ENCODE measurements at regions not wholly inside any gene's neighbourhood (a gene's known extent, or its start where the extent isn't known, plus 50 kb on each side); places are given as distances from the start of the nearest gene placed in this dataset.
A peak's percentile ranks its signal among the peaks of the same experiment; 100 is the strongest.

DNA sequence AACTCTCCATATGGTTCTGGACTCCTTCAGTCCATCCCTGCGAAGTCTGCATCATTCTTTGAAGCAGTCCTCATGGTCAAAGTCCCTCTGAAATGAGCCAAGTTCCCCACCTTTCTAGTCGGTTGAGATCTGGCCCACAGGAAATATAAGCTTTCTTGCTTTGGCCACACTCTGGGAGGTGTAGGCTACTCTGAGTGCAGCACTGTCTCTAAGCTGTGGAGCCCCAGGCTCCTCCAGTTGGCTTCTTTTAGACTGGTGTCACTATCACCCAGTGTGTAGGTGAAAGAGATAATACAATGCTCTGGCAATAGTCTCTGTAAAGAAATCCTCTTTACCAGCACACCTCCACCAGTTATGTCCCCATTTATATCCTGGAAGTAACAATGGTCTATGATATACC, 486.5 kb upstream of the KLF12 start:
- Mint-ChIP-seq H3K36me3 (ENCODE audit: low read depth) (no peaks in the 10 kb centered on the region), H3K4me1 (ENCODE audit: low read depth) (no peaks in the 10 kb centered on the region), H3K9me3 (no peaks in the 10 kb centered on the region), H3K27me3 (peaks cover 2% of the 10 kb centered on the region), H3K4me3 (no peak overlapping the region), H3K27ac (no peak overlapping the region)
- no peak for DNase-seq

DNA sequence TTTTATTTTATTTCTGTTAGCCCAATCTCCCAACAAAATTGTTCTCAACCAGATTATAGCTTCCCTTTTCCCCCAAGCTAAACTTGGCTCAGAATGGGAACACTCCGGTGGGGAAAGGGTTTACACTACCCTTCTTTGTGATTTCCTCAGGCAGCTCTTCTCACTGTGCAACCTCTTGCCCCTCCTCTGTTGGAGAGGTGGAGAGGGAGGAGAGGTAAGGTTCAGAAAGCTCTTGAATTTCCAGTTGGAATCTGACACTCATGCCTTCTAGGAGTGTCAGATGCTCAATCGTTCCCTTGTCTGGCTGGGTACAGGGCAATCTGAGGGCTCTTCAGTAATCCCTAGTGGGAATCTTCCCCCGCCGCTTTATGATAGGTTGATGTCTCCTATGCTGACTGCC, 486.1 kb upstream of the KLF12 start:
- no peaks in the 10 kb centered on the region for H3K36me3 Mint-ChIP-seq (ENCODE audit: low read depth)
- no peak overlapping the region for H3K27ac Mint-ChIP-seq
- DNase-seq = no peak
- H3K27me3 Mint-ChIP-seq = peaks cover 2% of the 10 kb centered on the region
- H3K4me1 Mint-ChIP-seq (ENCODE audit: low read depth) = no peaks in the 10 kb centered on the region
- H3K4me3 Mint-ChIP-seq = no peak overlapping the region
- no peaks in the 10 kb centered on the region for H3K9me3 Mint-ChIP-seq

DNA sequence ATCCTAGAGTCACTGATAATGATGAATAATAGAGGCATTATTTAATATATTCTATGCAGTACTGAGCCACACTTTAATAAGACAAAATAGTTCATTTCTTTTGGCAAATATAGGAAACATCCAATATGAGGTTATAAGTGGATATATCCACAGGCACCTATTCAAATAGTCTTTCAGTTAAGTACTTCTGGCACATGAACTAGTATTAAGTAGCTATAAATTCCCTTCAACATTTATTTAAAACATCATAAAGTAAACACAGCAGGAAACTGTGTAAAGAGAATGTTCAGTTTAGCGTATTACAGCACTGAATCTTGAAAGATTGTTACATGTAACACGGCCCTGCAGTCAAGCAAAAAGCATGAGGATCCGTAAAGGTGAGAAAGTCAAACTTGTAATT, 463.3 kb upstream of the KLF12 start:
- peaks cover 16% of the 10 kb centered on the region for H3K27me3 Mint-ChIP-seq
- H3K4me3 Mint-ChIP-seq = no peak overlapping the region
- H3K36me3 Mint-ChIP-seq (ENCODE audit: low read depth) = no peaks in the 10 kb centered on the region
- H3K4me1 Mint-ChIP-seq (ENCODE audit: low read depth) = no peaks in the 10 kb centered on the region
- no peak overlapping the region for H3K27ac Mint-ChIP-seq
- peaks cover 4% of the 10 kb centered on the region for H3K9me3 Mint-ChIP-seq
- DNase-seq = no peak

DNA sequence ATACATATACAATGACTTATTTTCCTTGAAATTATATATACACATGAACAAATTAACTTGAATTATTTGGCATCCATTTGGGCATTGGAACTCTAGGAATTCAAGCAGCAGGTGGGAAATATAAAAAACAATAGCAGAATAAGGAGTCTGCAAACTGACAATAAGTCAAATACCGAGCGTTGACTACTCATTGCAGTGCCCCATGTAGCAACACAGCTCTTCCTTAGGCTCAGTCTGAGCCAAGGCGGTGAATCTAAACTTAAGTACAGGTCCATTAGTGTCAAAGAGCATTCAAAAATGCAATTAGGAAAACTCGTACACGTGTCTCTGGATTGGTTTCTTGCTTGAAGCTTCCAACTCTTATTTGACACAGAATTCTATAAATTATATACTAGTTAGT, 462.5 kb upstream of the KLF12 start:
- Mint-ChIP-seq H3K4me1 (ENCODE audit: low read depth) (no peaks in the 10 kb centered on the region), H3K9me3 (peaks cover 4% of the 10 kb centered on the region), H3K36me3 (ENCODE audit: low read depth) (no peaks in the 10 kb centered on the region), H3K27ac (no peak overlapping the region), H3K27me3 (peaks cover 16% of the 10 kb centered on the region), H3K4me3 (no peak overlapping the region)
- no peak for DNase-seq

DNA sequence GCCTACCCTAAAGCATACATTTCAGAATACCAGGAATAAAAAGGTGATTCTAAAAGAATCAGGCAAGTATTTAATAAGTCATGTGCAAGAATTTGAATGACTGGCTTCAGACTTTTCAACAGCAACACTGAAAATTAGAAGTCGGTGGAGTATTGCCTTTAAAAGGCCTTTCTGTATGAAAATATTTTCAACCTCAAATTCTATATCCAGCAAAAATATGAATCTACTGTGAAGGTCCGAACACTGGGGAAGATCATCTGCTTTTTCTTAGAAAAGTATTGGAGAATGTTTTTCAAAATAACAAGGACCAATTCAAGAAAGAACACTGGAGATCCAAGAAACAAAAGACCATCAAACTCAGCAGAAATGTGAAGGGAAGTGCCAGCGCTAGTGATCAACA, 459.5 kb upstream of the KLF12 start:
- Mint-ChIP-seq H3K4me1 (ENCODE audit: low read depth) (no peaks in the 10 kb centered on the region), H3K9me3 (peaks cover 4% of the 10 kb centered on the region), H3K4me3 (no peak overlapping the region), H3K27ac (no peak overlapping the region), H3K36me3 (ENCODE audit: low read depth) (no peaks in the 10 kb centered on the region), H3K27me3 (peaks cover 15% of the 10 kb centered on the region)
- DNase-seq = no peak

DNA sequence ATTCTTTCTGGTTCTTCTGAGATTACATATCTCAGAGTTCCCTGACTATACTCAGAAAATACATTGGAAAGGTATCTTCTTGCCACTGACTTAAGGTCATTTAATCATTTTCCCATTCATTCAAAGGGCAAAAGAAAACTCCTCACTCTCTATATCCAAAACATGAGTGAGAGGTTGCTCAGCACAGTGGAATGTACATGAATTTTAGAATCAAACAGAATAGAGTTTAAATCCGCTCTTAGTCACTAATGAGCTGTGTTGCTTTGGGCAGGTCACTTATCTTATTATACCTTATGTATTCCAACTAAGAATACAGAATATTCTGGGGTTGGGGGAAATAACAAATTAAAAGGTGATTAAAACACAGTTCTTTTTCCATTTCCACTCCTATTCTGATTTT, 452.6 kb upstream of the KLF12 start:
- Mint-ChIP-seq H3K4me3 (no peak overlapping the region), H3K27ac (no peak overlapping the region), H3K36me3 (ENCODE audit: low read depth) (no peaks in the 10 kb centered on the region), H3K27me3 (peaks cover 22% of the 10 kb centered on the region), H3K4me1 (ENCODE audit: low read depth) (no peaks in the 10 kb centered on the region), H3K9me3 (no peaks in the 10 kb centered on the region)
- no peak for DNase-seq

DNA sequence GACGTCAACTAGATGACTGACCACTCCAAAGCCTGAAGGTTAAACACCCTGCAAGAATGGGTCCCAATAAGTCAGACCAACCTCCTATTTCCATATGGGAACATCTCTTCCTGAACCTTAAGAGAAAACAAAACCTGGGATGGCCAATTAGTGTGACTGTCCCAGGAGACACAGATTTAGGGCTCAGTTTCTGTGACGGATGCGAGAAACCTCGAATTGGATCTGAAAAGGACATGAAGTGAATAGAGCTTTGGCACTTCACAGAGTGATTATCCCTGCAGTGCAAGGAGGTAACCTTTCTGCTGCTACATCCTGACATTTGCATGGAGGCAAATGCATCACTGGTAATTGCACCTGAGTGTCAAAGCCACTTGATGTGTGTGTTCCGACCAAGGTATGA, 442.2 kb upstream of the KLF12 start:
- H3K27me3 Mint-ChIP-seq = peaks cover 60% of the 10 kb centered on the region
- no peaks in the 10 kb centered on the region for H3K36me3 Mint-ChIP-seq (ENCODE audit: low read depth)
- no peaks in the 10 kb centered on the region for H3K9me3 Mint-ChIP-seq
- no peak for DNase-seq
- H3K27ac Mint-ChIP-seq = no peak overlapping the region
- H3K4me3 Mint-ChIP-seq = peak overlapping the region; percentile 75
- peaks cover 15% of the 10 kb centered on the region for H3K4me1 Mint-ChIP-seq (ENCODE audit: low read depth)

DNA sequence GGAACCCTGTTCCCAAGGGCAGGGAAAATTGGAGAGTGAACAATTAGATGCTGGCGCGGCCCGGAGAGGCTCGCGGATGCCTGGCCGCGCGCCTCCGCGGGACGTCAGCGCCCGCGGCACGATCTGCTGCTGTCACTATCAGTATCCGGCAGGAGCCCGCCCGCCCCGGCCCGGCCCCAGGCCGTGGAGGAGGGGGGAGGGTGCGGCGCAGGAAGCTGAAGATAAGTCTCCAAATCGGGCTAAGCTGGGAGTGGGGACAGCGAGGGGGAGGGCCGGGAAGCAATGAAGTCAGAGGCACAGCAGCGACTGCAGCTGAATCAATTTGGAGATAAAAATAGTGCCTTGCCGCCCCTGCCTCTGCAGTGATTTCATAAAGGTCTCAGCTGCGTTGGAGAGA, 441.5 kb upstream of the KLF12 start:
- Mint-ChIP-seq H3K27me3 (peaks cover 60% of the 10 kb centered on the region), H3K36me3 (ENCODE audit: low read depth) (no peaks in the 10 kb centered on the region), H3K9me3 (no peaks in the 10 kb centered on the region), H3K4me3 (peak overlapping the region; percentile 75), H3K27ac (no peak overlapping the region), H3K4me1 (ENCODE audit: low read depth) (peaks cover 15% of the 10 kb centered on the region)
- DNase-seq = peak; percentile 66

DNA sequence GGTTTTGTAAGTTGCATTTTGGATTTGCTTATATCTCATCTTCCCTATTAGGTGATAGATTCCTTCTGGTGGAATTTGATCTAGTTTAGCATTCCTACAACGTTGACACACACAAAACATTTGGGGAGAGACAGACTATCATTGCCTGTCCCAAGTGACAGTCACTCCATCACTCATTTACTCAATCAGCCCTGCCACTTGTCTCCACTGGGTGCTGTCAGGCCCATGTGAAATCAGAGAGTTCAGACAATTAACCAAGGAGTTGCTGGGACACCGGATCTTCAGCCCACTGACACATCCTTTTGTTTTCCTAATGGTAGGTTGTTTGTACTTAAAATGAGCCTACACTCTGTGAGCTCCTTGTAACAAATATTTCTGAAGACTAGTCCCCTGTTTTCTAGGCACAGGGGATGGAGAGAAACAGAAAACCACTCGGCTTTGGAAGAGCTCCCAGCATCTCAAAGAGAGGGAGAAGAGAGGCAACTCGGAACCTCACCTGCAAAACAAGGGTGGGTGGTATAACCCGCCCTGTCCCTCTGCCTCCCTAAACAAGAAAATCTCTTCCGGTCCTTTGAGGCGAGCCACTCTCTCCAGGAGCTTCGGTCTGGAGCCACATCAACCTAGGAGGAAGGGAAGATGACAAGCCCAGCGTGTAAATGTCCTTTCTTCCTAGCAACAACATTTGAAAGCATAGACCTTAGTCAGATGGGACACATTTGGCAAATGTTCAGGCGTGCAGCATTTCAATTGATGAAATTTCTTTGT, 440.9 kb upstream of the KLF12 start:
- Mint-ChIP-seq H3K4me3 (peak overlapping the region; percentile 75), H3K4me1 (ENCODE audit: low read depth) (peaks cover 15% of the 10 kb centered on the region), H3K27ac (no peak overlapping the region), H3K9me3 (no peaks in the 10 kb centered on the region), H3K27me3 (peaks cover 60% of the 10 kb centered on the region), H3K36me3 (ENCODE audit: low read depth) (no peaks in the 10 kb centered on the region)
- no peak for DNase-seq

DNA sequence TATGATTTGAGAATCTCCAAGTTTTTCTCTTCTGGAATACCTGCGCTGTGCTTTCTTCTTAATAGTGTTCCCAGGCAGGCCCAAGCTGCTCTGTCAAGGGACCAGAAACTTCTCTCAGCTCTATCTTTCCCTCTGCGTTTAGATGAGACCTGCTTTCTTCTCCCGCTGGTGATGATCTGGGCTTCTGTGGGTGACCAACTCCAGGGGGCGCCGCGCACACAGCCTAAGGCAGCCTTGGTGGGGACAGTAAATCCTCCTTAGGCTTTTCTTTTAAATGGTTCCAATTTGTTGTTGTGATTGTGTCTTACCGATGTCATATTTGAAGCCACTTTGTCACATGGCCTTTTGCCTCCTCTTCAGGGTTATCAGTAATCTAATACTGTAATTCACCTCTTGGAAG, 439.4 kb upstream of the KLF12 start:
- DNase-seq = peak; percentile 32
- no peak overlapping the region for H3K4me3 Mint-ChIP-seq

DNA sequence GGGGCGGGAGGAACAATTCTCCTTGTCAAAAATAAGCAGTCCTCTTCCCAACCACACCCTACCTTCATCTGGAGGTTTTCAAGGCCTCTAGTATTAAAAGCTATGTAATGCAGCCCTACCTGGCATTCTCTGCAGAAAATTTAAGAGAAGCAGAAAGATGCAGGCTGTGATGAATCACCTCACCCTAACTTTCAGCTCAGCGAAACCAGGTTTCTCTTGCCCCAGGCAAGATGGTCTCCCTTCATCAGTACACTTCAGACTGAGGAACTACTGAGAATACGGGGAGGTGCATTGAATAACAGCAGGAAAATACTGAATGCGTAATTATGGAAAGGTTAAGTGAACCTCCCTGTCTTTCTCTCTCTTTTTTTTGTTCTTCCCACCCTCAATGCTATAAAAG, 437.6 kb upstream of the KLF12 start:
- Mint-ChIP-seq H3K9me3 (no peaks in the 10 kb centered on the region), H3K27me3 (peaks cover 45% of the 10 kb centered on the region), H3K27ac (no peak overlapping the region), H3K36me3 (ENCODE audit: low read depth) (no peaks in the 10 kb centered on the region), H3K4me3 (no peak overlapping the region), H3K4me1 (ENCODE audit: low read depth) (peaks cover 15% of the 10 kb centered on the region)
- no peak for DNase-seq

More for the DNA sequence above, 439.4 kb upstream of the KLF12 start:
- Mint-ChIP-seq H3K27me3 (peaks cover 56% of the 10 kb centered on the region), H3K36me3 (ENCODE audit: low read depth) (no peaks in the 10 kb centered on the region), H3K9me3 (no peaks in the 10 kb centered on the region), H3K4me1 (ENCODE audit: low read depth) (peaks cover 15% of the 10 kb centered on the region), H3K27ac (no peak overlapping the region)

DNA sequence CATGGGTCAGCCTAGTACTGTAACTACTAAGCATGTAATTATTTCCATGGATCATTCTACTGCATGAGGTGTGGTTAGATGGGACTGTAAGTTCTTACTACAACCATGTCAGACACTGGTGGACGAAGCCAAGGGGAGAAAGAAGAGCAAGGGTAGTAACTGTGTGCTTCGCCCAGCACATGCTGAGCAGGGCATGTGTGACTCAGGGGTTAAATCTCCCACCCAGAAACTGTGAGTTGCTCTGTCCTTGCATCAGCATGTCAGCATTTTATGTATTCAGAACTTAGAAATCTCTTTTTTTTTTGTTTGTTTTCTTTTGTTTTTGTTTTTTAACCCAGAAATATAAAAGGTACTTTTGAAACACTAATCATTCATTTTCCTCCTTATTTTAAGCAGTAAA, 436.6 kb upstream of the KLF12 start:
- Mint-ChIP-seq H3K27ac (no peak overlapping the region), H3K4me1 (ENCODE audit: low read depth) (peaks cover 9% of the 10 kb centered on the region), H3K4me3 (no peak overlapping the region), H3K27me3 (peaks cover 35% of the 10 kb centered on the region), H3K36me3 (ENCODE audit: low read depth) (no peaks in the 10 kb centered on the region), H3K9me3 (no peaks in the 10 kb centered on the region)
- DNase-seq = no peak

DNA sequence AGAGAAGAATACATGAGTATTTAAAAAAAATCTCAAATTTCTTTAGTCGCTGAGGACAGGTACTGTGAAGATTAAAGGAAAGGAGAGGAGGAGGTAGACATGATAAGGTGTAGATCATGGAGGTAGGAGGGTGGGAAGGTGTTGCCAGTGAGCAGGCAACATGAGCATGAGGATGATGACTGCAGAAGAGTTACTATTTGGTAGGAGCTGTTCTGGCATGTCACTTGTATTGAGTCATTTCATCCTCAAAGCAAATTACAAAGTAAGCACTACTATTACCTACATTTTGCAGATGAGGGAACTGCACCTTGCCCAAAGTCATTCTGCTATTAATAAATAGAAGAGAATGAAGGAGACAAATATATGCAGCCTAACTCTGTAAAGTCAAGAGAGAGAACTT, 435.8 kb upstream of the KLF12 start:
- Mint-ChIP-seq H3K27me3 (peaks cover 27% of the 10 kb centered on the region), H3K9me3 (no peaks in the 10 kb centered on the region), H3K36me3 (ENCODE audit: low read depth) (no peaks in the 10 kb centered on the region), H3K4me3 (no peak overlapping the region), H3K27ac (no peak overlapping the region), H3K4me1 (ENCODE audit: low read depth) (peaks cover 3% of the 10 kb centered on the region)
- no peak for DNase-seq

DNA sequence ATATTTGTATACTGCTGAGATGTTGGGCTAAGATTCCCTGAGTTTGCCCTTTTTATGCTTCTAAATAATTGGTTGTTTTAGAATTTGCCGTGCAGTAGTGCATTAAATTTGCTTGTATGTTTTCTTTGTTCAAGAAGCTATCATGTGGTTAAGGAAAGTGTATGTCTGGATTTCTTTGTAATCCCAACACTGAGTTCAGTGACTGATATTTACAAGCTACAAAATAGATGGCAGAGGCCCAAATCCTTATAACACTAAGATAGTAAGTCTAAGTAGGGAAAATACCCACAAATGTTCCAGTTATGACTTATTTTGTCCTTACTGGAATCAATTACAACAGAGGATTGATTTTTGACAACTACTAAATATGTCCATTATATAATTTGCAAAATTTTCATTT, 435.0 kb upstream of the KLF12 start:
- H3K27me3 Mint-ChIP-seq = peaks cover 19% of the 10 kb centered on the region
- no peak for DNase-seq
- no peak overlapping the region for H3K27ac Mint-ChIP-seq
- no peak overlapping the region for H3K4me3 Mint-ChIP-seq
- H3K36me3 Mint-ChIP-seq (ENCODE audit: low read depth) = no peaks in the 10 kb centered on the region
- no peaks in the 10 kb centered on the region for H3K9me3 Mint-ChIP-seq
- no peaks in the 10 kb centered on the region for H3K4me1 Mint-ChIP-seq (ENCODE audit: low read depth)

DNA sequence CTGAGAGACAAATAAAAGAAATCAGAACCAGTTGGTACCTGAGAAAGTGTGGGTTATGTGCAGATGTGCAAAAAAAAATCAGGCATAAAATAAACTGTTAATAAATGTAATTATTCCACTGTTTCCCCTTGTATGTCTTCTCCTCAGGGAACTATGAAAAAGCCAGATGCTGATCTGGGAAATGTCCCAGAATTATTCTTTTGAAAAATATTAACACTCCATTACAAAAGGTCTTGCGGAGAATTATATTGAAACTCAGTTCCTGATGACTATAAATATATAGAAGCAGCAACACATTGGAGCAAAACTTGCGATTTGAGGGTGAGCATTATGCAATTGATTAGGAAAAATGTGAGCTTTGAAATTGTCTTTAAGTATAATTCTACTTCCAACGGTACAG, 433.3 kb upstream of the KLF12 start:
- H3K9me3 Mint-ChIP-seq = no peaks in the 10 kb centered on the region
- no peak overlapping the region for H3K4me3 Mint-ChIP-seq
- no peaks in the 10 kb centered on the region for H3K36me3 Mint-ChIP-seq (ENCODE audit: low read depth)
- no peak for DNase-seq
- H3K27me3 Mint-ChIP-seq = peaks cover 5% of the 10 kb centered on the region
- H3K4me1 Mint-ChIP-seq (ENCODE audit: low read depth) = no peaks in the 10 kb centered on the region
- H3K27ac Mint-ChIP-seq = no peak overlapping the region

DNA sequence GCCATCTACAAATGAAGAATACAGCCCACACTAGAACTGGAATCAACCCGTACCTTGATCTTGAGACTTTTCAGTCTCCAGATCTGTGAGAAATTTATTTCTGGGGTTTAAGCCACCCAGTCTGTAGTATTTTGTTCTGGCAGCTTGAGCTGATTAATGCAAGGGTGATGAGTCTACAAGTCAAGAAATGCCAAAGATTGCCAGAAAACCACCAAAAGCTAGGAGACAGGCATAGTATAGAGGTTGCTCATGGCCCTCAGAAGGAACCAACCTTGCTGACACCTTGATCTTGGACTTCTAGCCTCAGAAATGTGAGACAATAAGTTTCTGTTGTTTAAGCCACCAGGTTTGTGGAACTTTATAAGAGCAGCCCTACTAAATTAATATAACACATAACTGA, 428.2 kb upstream of the KLF12 start:
- Mint-ChIP-seq H3K4me3 (no peak overlapping the region), H3K9me3 (no peaks in the 10 kb centered on the region), H3K27ac (no peak overlapping the region), H3K27me3 (no peaks in the 10 kb centered on the region), H3K36me3 (ENCODE audit: low read depth) (no peaks in the 10 kb centered on the region), H3K4me1 (ENCODE audit: low read depth) (no peaks in the 10 kb centered on the region)
- no peak for DNase-seq
